Esophagus squamous epithelium (tissue), 5 donors: ENCODE measurements at regions not wholly inside any gene's neighbourhood (a gene's known extent, or its start where the extent isn't known, plus 50 kb on each side); places are given as distances from the start of the nearest gene placed in this dataset.

ENCODE experiments used
- DNase-seq: peaks from one replicate; lab custom pipeline; 2025; lab: John Stamatoyannopoulos, UW
- H3K27ac ChIP-seq, 4 donors: fragments of 200-600 bp; sonication (generic); one replicate each; pipeline ENCODE4 v1.5.1; 2016 to 2019; ENCODE audit warnings: mild to moderate bottlenecking in 1 of 4
- H3K27me3 ChIP-seq, 4 donors: fragments of 200-600 bp; sonication (generic); 1 replicate in 3 of 4; 2 replicates in 1 of 4; pipeline versions ENCODE4 v1.5.1 to v1.6.0; 2017 to 2021; ENCODE audit warnings: antibody characterized with exemption in 1 of 4
- H3K36me3 ChIP-seq, 3 donors: fragments of 200-600 bp; sonication (generic); one replicate each; pipeline ENCODE4 v1.5.1; 2016 to 2019
- H3K4me1 ChIP-seq, 3 donors: fragments of 200-600 bp; sonication (generic); one replicate each; pipeline ENCODE4 v1.5.1; 2017 to 2019
- H3K4me3 ChIP-seq, 4 donors: fragments of 200-600 bp; sonication (generic); 1 replicate in 3 of 4; 2 replicates in 1 of 4; pipeline ENCODE4 v1.5.1; 2016 to 2019; ENCODE audit warnings: mild to moderate bottlenecking in 2 of 4, moderate library complexity in 1 of 4
- H3K9me3 ChIP-seq, 3 donors: fragments of 200-600 bp; sonication (generic); one replicate each; pipeline ENCODE4 v1.5.1; 2016 to 2019
- POLR2A ChIP-seq, 4 donors: fragments of 450-650 bp; IDR thresholded peaks; one replicate each; pipeline ENCODE4 v1.6.1; 2017; ENCODE audit warnings: antibody characterized with exemption in 4 of 4, mild to moderate bottlenecking in 4 of 4, moderate library complexity in 3 of 4
- WGBS, 2 donors: methylation state at CpG; one replicate each; pipeline ENCODE4 v1.1.5; 2018; 5-methylcytosine and 5-hydroxymethylcytosine counted together
- intact Hi-C: fragments of 100-400 bp; cut with DNase I; formaldehyde crosslinking; loops from one replicate; pipeline ENCODE4 v1.15.0; 2022
- TF ChIP-seq, protein P1 (sequence below), 6 experiments: fragments of 450-650 bp in 4 of 6; fragments of 200-600 bp in 2 of 6; sonication (generic) in 2 of 6; IDR thresholded peaks; one replicate each; pipeline ENCODE4 v1.5.1; 2016 to 2019; ENCODE audit warnings: antibody characterized with exemption in 6 of 6, mild to moderate bottlenecking in 4 of 6, moderate library complexity in 4 of 6
- donor health status: DM: yes; HTN: yes; CAD: no.

DNA sequence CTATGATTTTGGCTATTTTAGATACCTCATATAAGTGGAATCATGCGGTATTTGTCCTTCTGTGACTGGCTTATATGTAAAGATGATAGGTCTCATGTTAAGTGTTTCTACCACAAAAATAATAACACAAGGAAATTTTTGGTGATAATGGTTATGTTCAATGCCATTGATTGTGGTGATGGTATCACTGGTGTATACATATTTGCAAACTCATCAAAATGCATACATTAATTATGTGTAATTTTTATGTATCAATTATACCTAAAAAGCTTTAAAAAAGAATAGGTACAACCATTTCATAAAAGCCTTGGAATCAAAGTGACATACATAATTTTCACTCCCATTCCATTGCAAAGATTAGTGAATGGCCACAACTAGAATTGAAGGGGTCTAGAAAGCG lies 178.3 kb upstream of the FMR1 start:
- intact Hi-C loops, result no loop called here
- H3K4me1 ChIP-seq, result no peaks in the 10 kb centered on the region
- no peak for DNase-seq
- no peaks in the 10 kb centered on the region for H3K9me3 ChIP-seq
- no peaks in the 10 kb centered on the region for H3K27me3 ChIP-seq
- H3K36me3 ChIP-seq, result no peaks in the 10 kb centered on the region
- no peak overlapping the region for H3K27ac ChIP-seq
- TF ChIP-seq, protein P1, sequence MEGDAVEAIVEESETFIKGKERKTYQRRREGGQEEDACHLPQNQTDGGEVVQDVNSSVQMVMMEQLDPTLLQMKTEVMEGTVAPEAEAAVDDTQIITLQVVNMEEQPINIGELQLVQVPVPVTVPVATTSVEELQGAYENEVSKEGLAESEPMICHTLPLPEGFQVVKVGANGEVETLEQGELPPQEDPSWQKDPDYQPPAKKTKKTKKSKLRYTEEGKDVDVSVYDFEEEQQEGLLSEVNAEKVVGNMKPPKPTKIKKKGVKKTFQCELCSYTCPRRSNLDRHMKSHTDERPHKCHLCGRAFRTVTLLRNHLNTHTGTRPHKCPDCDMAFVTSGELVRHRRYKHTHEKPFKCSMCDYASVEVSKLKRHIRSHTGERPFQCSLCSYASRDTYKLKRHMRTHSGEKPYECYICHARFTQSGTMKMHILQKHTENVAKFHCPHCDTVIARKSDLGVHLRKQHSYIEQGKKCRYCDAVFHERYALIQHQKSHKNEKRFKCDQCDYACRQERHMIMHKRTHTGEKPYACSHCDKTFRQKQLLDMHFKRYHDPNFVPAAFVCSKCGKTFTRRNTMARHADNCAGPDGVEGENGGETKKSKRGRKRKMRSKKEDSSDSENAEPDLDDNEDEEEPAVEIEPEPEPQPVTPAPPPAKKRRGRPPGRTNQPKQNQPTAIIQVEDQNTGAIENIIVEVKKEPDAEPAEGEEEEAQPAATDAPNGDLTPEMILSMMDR (IDR thresholded peaks at IDR 0.05), result no peak
- TF ChIP-seq POLR2A (IDR thresholded peaks at IDR 0.05), result no peak
- 65 to 69% methylated on average over 2 of the region's 2 CpGs for WGBS, 2 donors
- no peak overlapping the region for H3K4me3 ChIP-seq

DNA sequence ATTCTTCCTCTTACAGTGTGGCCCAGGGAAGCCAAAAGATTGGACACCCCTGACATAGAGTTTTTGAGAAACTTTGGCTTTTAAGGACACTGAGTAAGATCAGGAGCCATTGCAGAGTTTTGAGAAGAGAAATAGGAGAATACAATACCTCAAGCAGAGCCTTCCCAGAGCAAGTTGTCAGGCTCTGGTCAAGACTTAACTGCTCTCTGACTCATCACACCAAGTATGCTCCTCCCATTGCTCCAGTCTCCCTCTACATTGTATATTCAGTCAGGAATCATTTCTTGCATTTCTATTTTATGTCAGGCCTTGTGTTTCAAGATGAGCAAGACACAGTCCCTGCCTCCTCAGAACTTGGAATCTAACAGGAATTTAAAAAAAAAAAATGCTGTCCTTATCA lies 176.4 kb upstream of the FMR1 start:
- H3K27me3 ChIP-seq, result no peaks in the 10 kb centered on the region
- H3K9me3 ChIP-seq, result no peaks in the 10 kb centered on the region
- no peak overlapping the region for H3K27ac ChIP-seq
- intact Hi-C loops, result no loop called here
- no peaks in the 10 kb centered on the region for H3K36me3 ChIP-seq
- no peaks in the 10 kb centered on the region for H3K4me1 ChIP-seq
- no peak for TF ChIP-seq POLR2A (IDR thresholded peaks at IDR 0.05)
- TF ChIP-seq, protein P1 (IDR thresholded peaks at IDR 0.05), result no peak
- DNase-seq, result no peak
- H3K4me3 ChIP-seq, result no peak overlapping the region

DNA sequence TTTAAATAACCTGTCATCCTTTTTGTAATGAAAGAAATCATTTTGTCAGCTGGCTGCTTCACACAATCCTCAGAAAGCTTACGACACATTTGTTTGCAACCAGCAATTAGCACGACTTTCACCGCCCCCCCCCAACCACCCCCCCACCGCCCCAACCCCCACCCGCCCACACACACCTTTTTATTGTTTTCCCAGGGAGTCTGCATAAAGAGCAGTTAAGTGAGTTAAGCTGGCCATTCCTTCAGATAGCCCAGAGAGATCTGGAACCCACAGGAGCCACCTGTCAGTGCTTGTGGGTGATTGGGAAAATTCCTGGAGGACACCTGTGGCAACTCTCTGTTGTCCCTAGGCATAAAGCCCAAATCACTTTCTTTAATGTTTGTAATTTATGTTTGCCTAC lies 175.7 kb upstream of the FMR1 start:
- 31 to 37% methylated on average over 3 to 4 of the region's 5 CpGs for WGBS, 2 donors
- intact Hi-C loops, result no loop called here
- no peak for TF ChIP-seq POLR2A (IDR thresholded peaks at IDR 0.05)
- TF ChIP-seq, protein P1 (IDR thresholded peaks at IDR 0.05), result no peak

DNA sequence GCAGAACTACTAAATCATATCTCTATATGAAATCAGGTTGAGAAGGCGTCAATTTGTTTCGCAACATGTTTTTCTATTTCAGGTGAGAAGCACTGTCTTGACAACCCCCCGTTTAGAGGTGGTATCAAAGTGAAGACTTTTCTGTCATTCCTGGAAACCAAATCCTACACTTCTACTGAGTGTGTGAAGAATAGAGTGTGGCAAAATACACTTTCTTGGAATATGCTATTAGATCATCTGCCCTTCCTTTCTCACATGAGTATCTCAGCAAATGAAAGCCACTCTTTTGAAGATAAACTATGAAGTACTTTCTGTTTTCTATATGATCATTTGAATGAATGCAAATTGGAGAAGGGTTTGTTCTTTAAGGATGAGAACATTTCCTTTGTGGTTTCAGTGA lies 174.0 kb upstream of the FMR1 start:
- H3K4me3 ChIP-seq, result no peak overlapping the region
- intact Hi-C loops, result no loop called here
- no peak for DNase-seq
- TF ChIP-seq, protein P1 (IDR thresholded peaks at IDR 0.05), result no peak
- no peak for TF ChIP-seq POLR2A (IDR thresholded peaks at IDR 0.05)
- no peaks in the 10 kb centered on the region for H3K36me3 ChIP-seq
- H3K4me1 ChIP-seq, result no peaks in the 10 kb centered on the region
- H3K27me3 ChIP-seq, result no peaks in the 10 kb centered on the region
- WGBS, 2 donors, result 72 to 77% methylated on average over 3 of the region's 3 CpGs
- H3K27ac ChIP-seq, result no peak overlapping the region
- no peaks in the 10 kb centered on the region for H3K9me3 ChIP-seq

More for the DNA sequence above, 175.7 kb upstream of the FMR1 start:
- H3K27me3 ChIP-seq, result no peaks in the 10 kb centered on the region
- no peaks in the 10 kb centered on the region for H3K36me3 ChIP-seq
- H3K4me3 ChIP-seq, result no peak overlapping the region
- H3K4me1 ChIP-seq, result no peaks in the 10 kb centered on the region
- no peaks in the 10 kb centered on the region for H3K9me3 ChIP-seq
- DNase-seq, result no peak
- H3K27ac ChIP-seq, result no peak overlapping the region

DNA sequence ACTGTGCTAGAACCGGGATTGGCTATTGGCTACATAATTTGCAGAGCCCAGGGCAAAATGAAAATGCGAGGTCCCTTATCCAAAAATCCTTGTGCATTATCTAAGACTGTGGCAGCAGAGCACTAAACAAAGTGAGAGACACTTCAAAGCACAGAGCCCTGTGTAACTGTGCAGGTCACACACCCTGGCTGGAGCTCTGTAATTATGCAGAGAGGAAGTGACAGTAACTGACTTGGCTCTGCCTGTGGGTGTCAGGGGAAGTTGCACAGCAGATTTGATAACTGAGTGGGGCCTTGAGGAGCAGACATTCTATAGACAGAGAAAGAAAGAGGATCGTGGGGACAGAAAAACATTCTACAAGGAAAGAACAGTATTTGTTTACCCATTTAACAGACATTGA lies 173.5 kb upstream of the FMR1 start:
- Histone ChIP-seq H3K27me3 (no peaks in the 10 kb centered on the region), H3K36me3 (no peaks in the 10 kb centered on the region), H3K27ac (no peak overlapping the region), H3K4me1 (no peaks in the 10 kb centered on the region), H3K4me3 (no peak overlapping the region), H3K9me3 (no peaks in the 10 kb centered on the region)
- no peak for TF ChIP-seq POLR2A (IDR thresholded peaks at IDR 0.05)
- TF ChIP-seq, protein P1 (IDR thresholded peaks at IDR 0.05), result no peak
- 41 to 45% methylated on average over 2 to 3 of the region's 3 CpGs for WGBS, 2 donors
- intact Hi-C loops, result no loop called here
- no peak for DNase-seq
